ENCODE measurements at regions not wholly inside any gene's neighbourhood (a gene's known extent, or its start where the extent isn't known, plus 50 kb on each side); places are given as distances from the start of the nearest gene placed in this dataset.
"Not testable (repeated sequence)": the region's sequence is repeated elsewhere in the genome, so short reads cannot be mapped to it uniquely, and the experiment has no call there.

- Mint-ChIP-seq H3K9me3 (no peaks in the 10 kb centered on the region), H3K36me3 (no peaks in the 10 kb centered on the region), H3K4me3 (no peak overlapping the region), H3K27ac (no peak overlapping the region), H3K27me3 (peaks cover 13% of the 10 kb centered on the region), H3K4me1 (no peaks in the 10 kb centered on the region)
These were observed 66.2 kb downstream of the SC5D start for GRCh38 chr11:121358760-121359159.

GRCh38 chr11:121359591-121359990 lies 67.0 kb downstream of the SC5D start:
- Mint-ChIP-seq H3K27me3 (peaks cover 13% of the 10 kb centered on the region), H3K4me1 (no peaks in the 10 kb centered on the region), H3K9me3 (peaks cover 0 to 2% (median 0%) of the 10 kb centered on the region in 3 donors), H3K27ac (peak overlapping the region in 1 of 3 donors; percentile 39), H3K4me3 (no peak overlapping the region), H3K36me3 (no peaks in the 10 kb centered on the region)

- H3K36me3 Mint-ChIP-seq, H3K27me3 Mint-ChIP-seq: not testable (repeated sequence)
These were observed 70.4 kb downstream of the SC5D start for GRCh38 chr11:121362955-121363354.

GRCh38 chr11:121365304-121365703 lies 72.7 kb downstream of the SC5D start:
- H3K9me3 Mint-ChIP-seq, result peaks cover 0 to 2% (median 0%) of the 10 kb centered on the region in 3 donors
- peaks cover 16 to 25% (median 21%) of the 10 kb centered on the region in 3 donors for H3K4me1 Mint-ChIP-seq
- no peaks in the 10 kb centered on the region for H3K36me3 Mint-ChIP-seq
- H3K4me3 Mint-ChIP-seq, result no peak overlapping the region
- no peak overlapping the region for H3K27ac Mint-ChIP-seq
- H3K27me3 Mint-ChIP-seq, result peaks cover 2% of the 10 kb centered on the region

More at GRCh38 chr11:121362955-121363354, 70.4 kb downstream of the SC5D start:
- peaks cover 6 to 13% (median 11%) of the 10 kb centered on the region in 3 donors for H3K4me1 Mint-ChIP-seq
- not testable (repeated sequence) for H3K4me3 Mint-ChIP-seq, H3K27ac Mint-ChIP-seq, H3K9me3 Mint-ChIP-seq

GRCh38 chr11:121366038-121366437 lies 73.5 kb downstream of the SC5D start:
- Mint-ChIP-seq H3K9me3 (peaks cover 0 to 2% (median 0%) of the 10 kb centered on the region in 3 donors), H3K36me3 (no peaks in the 10 kb centered on the region), H3K4me1 (peaks cover 16 to 25% (median 21%) of the 10 kb centered on the region in 3 donors), H3K27ac (no peak overlapping the region), H3K4me3 (no peak overlapping the region), H3K27me3 (peaks cover 2% of the 10 kb centered on the region)

- Mint-ChIP-seq H3K4me1 (peaks cover 19 to 29% (median 21%) of the 10 kb centered on the region in 3 donors), H3K27me3 (peaks cover 2% of the 10 kb centered on the region), H3K4me3 (peak overlapping the region; percentile 3 to 82 (median 72)), H3K9me3 (peaks cover 0 to 2% (median 0%) of the 10 kb centered on the region in 3 donors), H3K36me3 (peaks cover 2% of the 10 kb centered on the region), H3K27ac (peak overlapping the region; percentile 12 to 47 (median 40))
These were observed 74.7 kb downstream of the SC5D start for GRCh38 chr11:121367001-121367843.

GRCh38 chr11:121367844-121368225 lies 75.3 kb downstream of the SC5D start:
- Mint-ChIP-seq H3K27ac (peak overlapping the region in 2 of 3 donors; percentile 12 to 40), H3K9me3 (peaks cover 0 to 2% (median 0%) of the 10 kb centered on the region in 3 donors), H3K4me3 (peak overlapping the region; percentile 3 to 82 (median 72)), H3K4me1 (peaks cover 22 to 32% (median 25%) of the 10 kb centered on the region in 3 donors), H3K36me3 (peaks cover 2% of the 10 kb centered on the region), H3K27me3 (peaks cover 2% of the 10 kb centered on the region)

DNA sequence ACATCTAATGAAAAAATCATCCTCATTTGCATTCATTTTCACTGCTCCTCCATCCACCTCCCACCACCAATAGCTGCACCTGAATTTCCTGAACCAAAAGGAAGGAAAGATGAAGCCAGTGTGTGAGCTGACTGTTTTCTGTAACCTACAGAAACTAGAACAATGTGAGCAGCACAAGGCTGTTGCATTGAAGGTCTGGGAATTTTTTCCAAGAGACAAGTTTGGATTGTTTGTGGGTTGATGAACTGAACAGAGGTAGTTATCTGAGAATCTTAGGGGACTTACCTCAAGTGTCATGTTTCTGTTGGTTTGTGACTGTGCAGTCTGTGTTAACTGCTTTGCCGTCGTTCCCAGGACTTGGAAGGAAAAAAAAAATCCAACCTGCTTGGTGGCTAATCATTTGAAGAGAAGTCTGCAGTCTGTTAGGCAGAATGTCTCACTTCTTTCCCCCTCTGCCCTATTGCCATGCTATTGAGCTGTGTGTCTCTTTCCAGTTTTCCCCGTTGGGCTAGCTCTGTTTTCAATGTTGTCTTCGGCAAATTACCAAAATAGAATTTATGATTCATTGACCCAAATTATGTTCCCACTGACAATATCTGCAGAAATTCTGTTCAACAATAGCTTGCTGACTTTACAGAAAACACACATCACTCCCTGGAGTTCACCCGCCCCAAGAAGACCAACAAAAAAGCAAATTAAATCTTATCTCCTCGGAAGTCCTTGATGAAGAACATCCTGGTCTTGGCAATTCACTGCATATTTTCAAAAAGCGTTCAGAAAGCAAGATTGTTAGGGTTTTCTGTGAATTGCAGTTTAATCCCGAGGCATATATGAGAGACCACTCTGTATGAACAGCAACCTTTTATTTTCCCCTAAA lies 76.0 kb downstream of the SC5D start:
- Mint-ChIP-seq H3K4me3 (peak overlapping the region in 2 of 4 donors; percentile 31 to 74), H3K36me3 (peaks cover 2% of the 10 kb centered on the region), H3K4me1 (peaks cover 30 to 40% (median 32%) of the 10 kb centered on the region in 3 donors), H3K27me3 (peaks cover 2% of the 10 kb centered on the region), H3K27ac (no peak overlapping the region), H3K9me3 (peaks cover 0 to 2% (median 0%) of the 10 kb centered on the region in 3 donors)

GRCh38 chr11:121369366-121369765 lies 76.8 kb downstream of the SC5D start:
- peaks cover 32 to 43% (median 36%) of the 10 kb centered on the region in 3 donors for H3K4me1 Mint-ChIP-seq
- peaks cover 2% of the 10 kb centered on the region for H3K27me3 Mint-ChIP-seq
- H3K9me3 Mint-ChIP-seq, result no peaks in the 10 kb centered on the region
- H3K36me3 Mint-ChIP-seq, result peaks cover 2% of the 10 kb centered on the region
- no peak overlapping the region for H3K4me3 Mint-ChIP-seq
- H3K27ac Mint-ChIP-seq, result no peak overlapping the region

DNA sequence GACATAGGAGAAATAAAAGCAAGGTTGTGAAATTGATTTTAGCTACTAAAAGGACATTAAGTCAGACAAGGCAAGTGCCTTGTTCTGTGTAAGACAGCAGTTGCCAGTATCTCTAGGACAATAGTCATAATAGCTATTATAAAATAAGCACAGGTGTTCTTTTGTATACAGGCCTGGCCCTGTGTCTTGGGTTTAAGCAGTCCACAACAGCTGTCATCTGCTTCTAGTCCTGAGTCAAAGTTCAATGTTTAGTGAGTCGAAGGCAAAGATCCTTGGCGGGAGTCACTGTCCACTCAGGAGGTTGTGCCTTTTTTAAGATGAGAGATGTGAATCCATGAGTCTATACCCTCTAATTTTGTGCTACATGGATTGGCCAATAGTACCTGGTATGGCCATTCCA lies 79.5 kb downstream of the SC5D start:
- H3K27me3 Mint-ChIP-seq, result no peaks in the 10 kb centered on the region
- H3K27ac Mint-ChIP-seq, result no peak overlapping the region
- peak overlapping the region in 1 of 4 donors; percentile 56 for H3K4me3 Mint-ChIP-seq
- peaks cover 2% of the 10 kb centered on the region for H3K36me3 Mint-ChIP-seq
- no peaks in the 10 kb centered on the region for H3K9me3 Mint-ChIP-seq
- H3K4me1 Mint-ChIP-seq, result peaks cover 29 to 42% (median 39%) of the 10 kb centered on the region in 3 donors

- no peaks in the 10 kb centered on the region for H3K9me3 Mint-ChIP-seq
- peaks cover 2% of the 10 kb centered on the region for H3K36me3 Mint-ChIP-seq
- peak overlapping the region; percentile 48 to 94 (median 80) for H3K4me3 Mint-ChIP-seq
- H3K4me1 Mint-ChIP-seq, result peaks cover 24 to 36% (median 34%) of the 10 kb centered on the region in 3 donors
- H3K27me3 Mint-ChIP-seq, result no peaks in the 10 kb centered on the region
- peak overlapping the region; percentile 47 to 92 (median 78) for H3K27ac Mint-ChIP-seq
These were observed 79.3 kb upstream of the SORL1 start for GRCh38 chr11:121372671-121373429.

DNA sequence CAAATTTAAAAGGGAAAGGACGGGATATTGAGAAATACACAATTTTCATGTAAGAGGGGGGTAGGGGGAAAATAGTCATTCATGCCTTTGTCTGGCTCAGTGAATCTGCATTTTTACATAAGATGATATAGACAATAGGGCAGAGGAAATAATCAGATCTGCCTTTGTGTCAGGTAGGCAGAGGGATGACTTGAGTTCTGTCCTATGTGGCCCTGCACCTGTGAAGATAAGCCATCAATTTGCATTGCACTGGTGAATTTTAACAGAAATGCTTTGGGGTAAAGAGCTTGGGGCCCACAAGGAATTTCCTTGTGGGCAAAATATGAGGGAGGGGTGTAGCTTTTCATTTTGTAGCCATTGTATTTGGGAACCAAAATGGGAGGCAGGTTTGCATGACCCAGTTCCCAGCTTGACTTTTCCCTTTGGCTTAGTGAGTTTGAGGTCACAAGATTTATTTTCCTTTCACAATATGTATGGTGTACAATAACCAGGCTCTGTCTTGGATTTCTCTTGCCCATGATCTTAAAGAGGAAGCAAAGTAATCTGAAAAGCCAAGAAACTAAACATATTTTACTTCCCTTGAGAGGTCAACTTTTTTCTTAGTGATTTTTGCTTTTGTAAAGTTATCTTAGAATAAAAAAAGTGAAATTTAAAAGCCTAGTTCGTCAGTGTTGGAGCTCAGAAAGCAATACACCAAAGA lies 77.7 kb upstream of the SORL1 start:
- H3K27me3 Mint-ChIP-seq, result no peaks in the 10 kb centered on the region
- peaks cover 20 to 28% (median 20%) of the 10 kb centered on the region in 3 donors for H3K4me1 Mint-ChIP-seq
- no peak overlapping the region for H3K4me3 Mint-ChIP-seq
- H3K36me3 Mint-ChIP-seq, result peaks cover 2% of the 10 kb centered on the region
- peak overlapping the region in 1 of 3 donors; percentile 41 for H3K27ac Mint-ChIP-seq
- no peaks in the 10 kb centered on the region for H3K9me3 Mint-ChIP-seq

DNA sequence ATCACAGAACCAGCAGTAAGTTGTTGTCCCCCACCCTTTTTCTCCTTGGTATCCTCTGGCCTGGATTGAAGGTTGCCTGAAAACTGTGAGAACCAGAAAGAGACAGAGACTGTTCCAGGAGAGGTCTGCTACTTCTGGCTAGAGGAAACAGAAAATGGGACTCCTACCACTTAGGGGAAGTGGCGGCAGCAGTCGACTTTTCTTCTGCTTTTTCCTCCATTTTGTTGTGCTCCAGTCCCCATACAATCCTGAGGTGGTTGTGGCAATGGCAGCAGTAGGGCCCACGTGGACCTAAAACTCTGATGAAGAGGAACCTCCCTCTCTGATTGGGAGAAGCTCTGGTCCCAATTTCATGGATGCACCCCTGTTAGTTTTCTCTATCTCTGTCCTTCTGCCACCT lies 76.0 kb upstream of the SORL1 start:
- Mint-ChIP-seq H3K4me3 (no peak overlapping the region), H3K4me1 (peaks cover 19 to 26% (median 20%) of the 10 kb centered on the region in 3 donors), H3K27me3 (no peaks in the 10 kb centered on the region), H3K27ac (no peak overlapping the region), H3K9me3 (no peaks in the 10 kb centered on the region), H3K36me3 (peaks cover 2% of the 10 kb centered on the region)

Measured in IgD-negative memory B cell (primary cell).